GM23338 (cell line): ENCODE measurements at regions not wholly inside any gene's neighbourhood (a gene's known extent, or its start where the extent isn't known, plus 50 kb on each side); places are given as distances from the start of the nearest gene placed in this dataset.

Experiments
- CREB1 ChIP-seq: fragments of 250-450 bp; sonication (Bioruptor Pico); IDR thresholded peaks from 2 replicates; pipeline ENCODE4 v1.5.0; 2020; ENCODE audit warnings: low read depth, mild to moderate bottlenecking, moderate library complexity
- EZH2 ChIP-seq: fragments of 200-600 bp; sonication (generic); IDR thresholded peaks from one replicate; pipeline ENCODE4 v1.8.0; 2017; ENCODE audit warnings: antibody characterized with exemption, mild to moderate bottlenecking, low read depth; ENCODE audit not compliant: unreplicated experiment
- EZH2phosphoT487 ChIP-seq: fragments of 200-600 bp; sonication (generic); IDR thresholded peaks from one replicate; pipeline ENCODE4 v1.8.1; 2018; ENCODE audit warnings: antibody characterized with exemption; ENCODE audit not compliant: unreplicated experiment
- JUNB ChIP-seq: IDR thresholded peaks from one replicate; pipeline ENCODE4 v1.6.1; 2016; ENCODE audit warnings: antibody characterized with exemption; ENCODE audit not compliant: unreplicated experiment
- NANOG ChIP-seq: IDR thresholded peaks from 2 replicates; pipeline ENCODE4 v1.6.1; 2016; ENCODE audit warnings: antibody characterized with exemption, borderline replicate concordance
- POLR2AphosphoS5 ChIP-seq: IDR thresholded peaks from 2 replicates; pipeline ENCODE4 v1.6.1; 2016; ENCODE audit warnings: antibody characterized with exemption, low read depth
- STAT1 ChIP-seq: IDR thresholded peaks from one replicate; pipeline ENCODE4 v1.6.1; 2016; ENCODE audit warnings: antibody characterized with exemption; ENCODE audit not compliant: unreplicated experiment
- ZNF114 ChIP-seq: fragments of 250-450 bp; sonication (Bioruptor Pico); IDR thresholded peaks from 2 replicates; pipeline ENCODE4 v1.5.0; 2020; ENCODE audit warnings: mild to moderate bottlenecking, moderate library complexity
- ZNF331 ChIP-seq: fragments of 250-450 bp; sonication (Bioruptor Pico); IDR thresholded peaks from 2 replicates; pipeline ENCODE4 v1.5.0; 2020; ENCODE audit warnings: low read depth, mild to moderate bottlenecking, moderate library complexity
- TF ChIP-seq, protein P1 (sequence below): fragments of 250-450 bp; sonication (Bioruptor Pico); IDR thresholded peaks from 2 replicates; pipeline ENCODE4 v1.5.0; 2020; ENCODE audit warnings: mild to moderate bottlenecking, moderate library complexity
- TF ChIP-seq, protein P2 (sequence below), 2 experiments: fragments of 200-600 bp in 1 of 2; sonication (generic) in 1 of 2; conservative IDR thresholded peaks; 2 replicates each; pipeline versions ENCODE4 v1.5.1 to v1.6.1; 2016 to 2017; ENCODE audit warnings: antibody characterized with exemption in 2 of 2, low read depth in 2 of 2, mild to moderate bottlenecking in 2 of 2, moderate library complexity in 1 of 2

DNA sequence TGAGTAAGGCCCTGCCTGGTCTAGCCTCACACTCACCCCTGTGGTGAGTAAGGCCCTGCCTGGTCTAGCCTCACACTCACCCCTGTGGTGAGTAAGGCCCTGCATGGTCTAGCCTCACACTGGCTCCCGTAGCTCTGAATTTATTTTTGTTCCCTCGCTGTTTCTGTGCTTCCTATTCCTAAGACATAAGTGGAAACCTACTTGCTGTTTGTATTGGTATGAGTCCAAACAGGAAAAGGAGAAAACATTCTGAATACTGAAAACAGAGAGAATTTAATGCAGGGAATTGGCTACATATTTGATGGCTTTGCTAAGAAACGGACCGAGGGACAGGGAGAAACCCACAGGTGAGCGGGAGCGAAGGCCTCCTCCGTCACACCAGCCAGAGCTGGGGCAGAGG lies 267.8 kb downstream of the FOXL1 start (continued):
- TF ChIP-seq, protein P1, sequence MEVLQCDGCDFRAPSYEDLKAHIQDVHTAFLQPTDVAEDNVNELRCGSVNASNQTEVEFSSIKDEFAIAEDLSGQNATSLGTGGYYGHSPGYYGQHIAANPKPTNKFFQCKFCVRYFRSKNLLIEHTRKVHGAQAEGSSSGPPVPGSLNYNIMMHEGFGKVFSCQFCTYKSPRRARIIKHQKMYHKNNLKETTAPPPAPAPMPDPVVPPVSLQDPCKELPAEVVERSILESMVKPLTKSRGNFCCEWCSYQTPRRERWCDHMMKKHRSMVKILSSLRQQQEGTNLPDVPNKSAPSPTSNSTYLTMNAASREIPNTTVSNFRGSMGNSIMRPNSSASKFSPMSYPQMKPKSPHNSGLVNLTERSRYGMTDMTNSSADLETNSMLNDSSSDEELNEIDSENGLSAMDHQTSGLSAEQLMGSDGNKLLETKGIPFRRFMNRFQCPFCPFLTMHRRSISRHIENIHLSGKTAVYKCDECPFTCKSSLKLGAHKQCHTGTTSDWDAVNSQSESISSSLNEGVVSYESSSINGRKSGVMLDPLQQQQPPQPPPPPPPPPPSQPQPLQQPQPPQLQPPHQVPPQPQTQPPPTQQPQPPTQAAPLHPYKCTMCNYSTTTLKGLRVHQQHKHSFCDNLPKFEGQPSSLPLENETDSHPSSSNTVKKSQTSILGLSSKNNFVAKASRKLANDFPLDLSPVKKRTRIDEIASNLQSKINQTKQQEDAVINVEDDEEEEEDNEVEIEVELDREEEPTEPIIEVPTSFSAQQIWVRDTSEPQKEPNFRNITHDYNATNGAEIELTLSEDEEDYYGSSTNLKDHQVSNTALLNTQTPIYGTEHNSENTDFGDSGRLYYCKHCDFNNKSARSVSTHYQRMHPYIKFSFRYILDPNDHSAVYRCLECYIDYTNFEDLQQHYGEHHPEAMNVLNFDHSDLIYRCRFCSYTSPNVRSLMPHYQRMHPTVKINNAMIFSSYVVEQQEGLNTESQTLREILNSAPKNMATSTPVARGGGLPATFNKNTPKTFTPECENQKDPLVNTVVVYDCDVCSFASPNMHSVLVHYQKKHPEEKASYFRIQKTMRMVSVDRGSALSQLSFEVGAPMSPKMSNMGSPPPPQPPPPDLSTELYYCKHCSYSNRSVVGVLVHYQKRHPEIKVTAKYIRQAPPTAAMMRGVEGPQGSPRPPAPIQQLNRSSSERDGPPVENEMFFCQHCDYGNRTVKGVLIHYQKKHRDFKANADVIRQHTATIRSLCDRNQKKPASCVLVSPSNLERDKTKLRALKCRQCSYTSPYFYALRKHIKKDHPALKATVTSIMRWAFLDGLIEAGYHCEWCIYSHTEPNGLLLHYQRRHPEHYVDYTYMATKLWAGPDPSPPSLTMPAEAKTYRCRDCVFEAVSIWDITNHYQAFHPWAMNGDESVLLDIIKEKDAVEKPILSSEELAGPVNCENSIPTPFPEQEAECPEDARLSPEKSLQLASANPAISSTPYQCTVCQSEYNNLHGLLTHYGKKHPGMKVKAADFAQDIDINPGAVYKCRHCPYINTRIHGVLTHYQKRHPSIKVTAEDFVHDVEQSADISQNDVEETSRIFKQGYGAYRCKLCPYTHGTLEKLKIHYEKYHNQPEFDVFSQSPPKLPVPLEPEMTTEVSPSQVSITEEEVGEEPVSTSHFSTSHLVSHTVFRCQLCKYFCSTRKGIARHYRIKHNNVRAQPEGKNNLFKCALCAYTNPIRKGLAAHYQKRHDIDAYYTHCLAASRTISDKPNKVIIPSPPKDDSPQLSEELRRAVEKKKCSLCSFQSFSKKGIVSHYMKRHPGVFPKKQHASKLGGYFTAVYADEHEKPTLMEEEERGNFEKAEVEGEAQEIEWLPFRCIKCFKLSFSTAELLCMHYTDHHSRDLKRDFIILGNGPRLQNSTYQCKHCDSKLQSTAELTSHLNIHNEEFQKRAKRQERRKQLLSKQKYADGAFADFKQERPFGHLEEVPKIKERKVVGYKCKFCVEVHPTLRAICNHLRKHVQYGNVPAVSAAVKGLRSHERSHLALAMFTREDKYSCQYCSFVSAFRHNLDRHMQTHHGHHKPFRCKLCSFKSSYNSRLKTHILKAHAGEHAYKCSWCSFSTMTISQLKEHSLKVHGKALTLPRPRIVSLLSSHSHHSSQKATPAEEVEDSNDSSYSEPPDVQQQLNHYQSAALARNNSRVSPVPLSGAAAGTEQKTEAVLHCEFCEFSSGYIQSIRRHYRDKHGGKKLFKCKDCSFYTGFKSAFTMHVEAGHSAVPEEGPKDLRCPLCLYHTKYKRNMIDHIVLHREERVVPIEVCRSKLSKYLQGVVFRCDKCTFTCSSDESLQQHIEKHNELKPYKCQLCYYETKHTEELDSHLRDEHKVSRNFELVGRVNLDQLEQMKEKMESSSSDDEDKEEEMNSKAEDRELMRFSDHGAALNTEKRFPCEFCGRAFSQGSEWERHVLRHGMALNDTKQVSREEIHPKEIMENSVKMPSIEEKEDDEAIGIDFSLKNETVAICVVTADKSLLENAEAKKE (CRISPR knock-in tag) = no peak
- TF ChIP-seq ZNF331 (CRISPR knock-in tag) (no peak), EZH2phosphoT487 (no peak), EZH2 (no peak), JUNB (no peak), NANOG (no peak), ZNF114 (CRISPR knock-in tag) (no peak), POLR2AphosphoS5 (no peak), CREB1 (CRISPR knock-in tag) (no peak), STAT1 (no peak)
- TF ChIP-seq, protein P2, sequence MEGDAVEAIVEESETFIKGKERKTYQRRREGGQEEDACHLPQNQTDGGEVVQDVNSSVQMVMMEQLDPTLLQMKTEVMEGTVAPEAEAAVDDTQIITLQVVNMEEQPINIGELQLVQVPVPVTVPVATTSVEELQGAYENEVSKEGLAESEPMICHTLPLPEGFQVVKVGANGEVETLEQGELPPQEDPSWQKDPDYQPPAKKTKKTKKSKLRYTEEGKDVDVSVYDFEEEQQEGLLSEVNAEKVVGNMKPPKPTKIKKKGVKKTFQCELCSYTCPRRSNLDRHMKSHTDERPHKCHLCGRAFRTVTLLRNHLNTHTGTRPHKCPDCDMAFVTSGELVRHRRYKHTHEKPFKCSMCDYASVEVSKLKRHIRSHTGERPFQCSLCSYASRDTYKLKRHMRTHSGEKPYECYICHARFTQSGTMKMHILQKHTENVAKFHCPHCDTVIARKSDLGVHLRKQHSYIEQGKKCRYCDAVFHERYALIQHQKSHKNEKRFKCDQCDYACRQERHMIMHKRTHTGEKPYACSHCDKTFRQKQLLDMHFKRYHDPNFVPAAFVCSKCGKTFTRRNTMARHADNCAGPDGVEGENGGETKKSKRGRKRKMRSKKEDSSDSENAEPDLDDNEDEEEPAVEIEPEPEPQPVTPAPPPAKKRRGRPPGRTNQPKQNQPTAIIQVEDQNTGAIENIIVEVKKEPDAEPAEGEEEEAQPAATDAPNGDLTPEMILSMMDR (conservative IDR thresholded peaks at IDR 0.05; ENCODE audit: low read depth in 2 of 2) = no peak
